Neural cell (in vitro differentiated cells): ENCODE measurements at regions not wholly inside any gene's neighbourhood (a gene's known extent, or its start where the extent isn't known, plus 50 kb on each side); places are given as distances from the start of the nearest gene placed in this dataset.

ENCODE experiments used
- POLR2AphosphoS5 ChIP-seq: IDR thresholded peaks from 2 replicates; pipeline ENCODE4 v1.6.1; 2012
- REST ChIP-seq: IDR thresholded peaks from 2 replicates; pipeline ENCODE4 v1.6.1; 2012; ENCODE audit warnings: borderline replicate concordance
- SMC3 ChIP-seq: fragments of 450-650 bp; conservative IDR thresholded peaks from 2 replicates; pipeline ENCODE4 v1.6.1; 2014; ENCODE audit warnings: antibody characterized with exemption, mild to moderate bottlenecking, moderate library complexity; ENCODE audit not compliant: poor library complexity
- TAF1 ChIP-seq: IDR thresholded peaks from 2 replicates; pipeline ENCODE4 v1.6.1; 2012; ENCODE audit warnings: low read depth
- TF ChIP-seq, protein P1 (sequence below): fragments of 450-650 bp; IDR thresholded peaks from 2 replicates; pipeline ENCODE4 v1.5.1; 2014; ENCODE audit warnings: antibody characterized with exemption, mild to moderate bottlenecking, moderate library complexity; ENCODE audit not compliant: poor library complexity, severe bottlenecking

DNA sequence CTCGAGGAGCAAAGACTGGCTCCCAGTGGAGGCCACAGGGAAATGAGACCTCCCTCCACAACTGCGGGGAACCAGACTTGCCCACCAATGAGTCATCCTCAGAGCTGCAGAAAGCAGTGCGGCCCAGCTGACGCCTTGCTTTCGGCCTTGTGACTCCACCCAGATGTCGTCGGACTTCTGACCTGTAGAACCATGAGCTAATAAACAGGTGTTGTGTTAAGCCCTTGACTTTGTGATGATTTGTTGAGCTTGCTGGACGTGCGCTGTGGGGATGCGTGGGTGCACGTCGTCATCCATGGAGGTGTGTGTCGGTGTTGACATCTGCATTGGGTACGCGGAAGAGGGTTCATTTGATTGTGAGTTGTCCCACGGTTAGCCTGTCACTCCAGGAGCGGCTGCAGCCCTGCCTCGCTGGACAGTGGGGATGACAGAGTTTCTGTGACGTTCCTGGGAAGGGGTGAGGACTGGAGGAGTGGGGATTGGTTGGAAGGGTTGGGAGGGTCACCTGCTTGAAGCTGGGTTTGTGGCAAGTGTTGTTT, 154.1 kb downstream of the SH3BP4 start:
- no peak for TF ChIP-seq TAF1
- TF ChIP-seq, protein P1, sequence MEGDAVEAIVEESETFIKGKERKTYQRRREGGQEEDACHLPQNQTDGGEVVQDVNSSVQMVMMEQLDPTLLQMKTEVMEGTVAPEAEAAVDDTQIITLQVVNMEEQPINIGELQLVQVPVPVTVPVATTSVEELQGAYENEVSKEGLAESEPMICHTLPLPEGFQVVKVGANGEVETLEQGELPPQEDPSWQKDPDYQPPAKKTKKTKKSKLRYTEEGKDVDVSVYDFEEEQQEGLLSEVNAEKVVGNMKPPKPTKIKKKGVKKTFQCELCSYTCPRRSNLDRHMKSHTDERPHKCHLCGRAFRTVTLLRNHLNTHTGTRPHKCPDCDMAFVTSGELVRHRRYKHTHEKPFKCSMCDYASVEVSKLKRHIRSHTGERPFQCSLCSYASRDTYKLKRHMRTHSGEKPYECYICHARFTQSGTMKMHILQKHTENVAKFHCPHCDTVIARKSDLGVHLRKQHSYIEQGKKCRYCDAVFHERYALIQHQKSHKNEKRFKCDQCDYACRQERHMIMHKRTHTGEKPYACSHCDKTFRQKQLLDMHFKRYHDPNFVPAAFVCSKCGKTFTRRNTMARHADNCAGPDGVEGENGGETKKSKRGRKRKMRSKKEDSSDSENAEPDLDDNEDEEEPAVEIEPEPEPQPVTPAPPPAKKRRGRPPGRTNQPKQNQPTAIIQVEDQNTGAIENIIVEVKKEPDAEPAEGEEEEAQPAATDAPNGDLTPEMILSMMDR, result no peak
- TF ChIP-seq POLR2AphosphoS5, result no peak
- no peak for TF ChIP-seq REST
- TF ChIP-seq SMC3, result no peak
